T-helper 1 cell treated with Interleukin-12 subunit alpha and Interleukin-12 subunit beta and Interleukin-4 antibody, amounts not matched to agents 30 μg/mL and 1 μg/mL, for 36 hours (primary cell): ENCODE measurements at regions not wholly inside any gene's neighbourhood (a gene's known extent, or its start where the extent isn't known, plus 50 kb on each side); places are given as distances from the start of the nearest gene placed in this dataset.
A peak's percentile ranks its signal among the peaks of the same experiment; 100 is the strongest.
"Not testable (repeated sequence)": the region's sequence is repeated elsewhere in the genome, so short reads cannot be mapped to it uniquely, and the experiment has no call there.

ENCODE experiments used
- H3K27ac Mint-ChIP-seq: one replicate; pipeline ENCODE4 v1.8.0; 2021; ENCODE audit warnings: mild to moderate bottlenecking, mixed read lengths
- H3K27me3 Mint-ChIP-seq: one replicate; pipeline ENCODE4 v1.8.0; 2021; ENCODE audit warnings: low read depth, mixed read lengths
- H3K36me3 Mint-ChIP-seq: one replicate; pipeline ENCODE4 v1.8.0; 2021; ENCODE audit warnings: low read depth, mixed read lengths
- H3K4me1 Mint-ChIP-seq: one replicate; pipeline ENCODE4 v1.8.0; 2021; ENCODE audit warnings: low read depth, mixed read lengths
- H3K4me3 Mint-ChIP-seq: one replicate; pipeline ENCODE4 v1.8.0; 2021; ENCODE audit warnings: mild to moderate bottlenecking, moderate library complexity, mixed read lengths
- H3K9me3 Mint-ChIP-seq: one replicate; pipeline ENCODE4 v1.8.0; 2021; ENCODE audit warnings: mixed read lengths

- Mint-ChIP-seq H3K36me3 (no peaks in the 10 kb centered on the region), H3K27me3 (no peaks in the 10 kb centered on the region), H3K4me1 (no peaks in the 10 kb centered on the region), H3K27ac (no peak overlapping the region), H3K4me3 (no peak overlapping the region), H3K9me3 (peaks cover 44% of the 10 kb centered on the region)
These were observed 227.4 kb downstream of the RPAP3 start for GRCh38 chr12:47478426-47478825.

DNA sequence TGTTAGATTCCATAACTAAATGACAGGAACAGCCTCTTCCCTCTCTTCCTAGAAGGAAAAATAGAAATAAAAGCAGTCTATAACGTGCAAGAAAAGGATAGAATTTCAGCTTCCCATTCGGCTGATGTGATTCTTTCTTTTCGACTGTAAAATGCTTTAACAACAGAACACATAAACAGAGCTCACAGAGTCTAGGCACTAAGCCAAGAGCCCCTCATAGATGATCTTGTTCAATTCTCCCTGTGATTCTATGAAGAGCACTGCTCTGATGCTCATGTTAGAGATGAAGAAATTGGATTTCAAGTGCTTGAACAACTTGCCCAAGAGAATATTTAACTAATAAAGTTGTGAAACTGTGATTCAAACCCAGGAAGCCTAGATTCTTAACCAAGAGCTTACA, 232.7 kb downstream of the RPAP3 start:
- Mint-ChIP-seq H3K9me3 (peaks cover 41% of the 10 kb centered on the region), H3K36me3 (no peaks in the 10 kb centered on the region), H3K27ac (no peak overlapping the region), H3K4me3 (no peak overlapping the region), H3K27me3 (no peaks in the 10 kb centered on the region), H3K4me1 (no peaks in the 10 kb centered on the region)

- not testable (repeated sequence) for H3K27ac Mint-ChIP-seq, H3K4me3 Mint-ChIP-seq, H3K27me3 Mint-ChIP-seq, H3K4me1 Mint-ChIP-seq, H3K36me3 Mint-ChIP-seq
- H3K9me3 Mint-ChIP-seq = peaks cover 29% of the 10 kb centered on the region
These were observed 235.5 kb downstream of the RPAP3 start for GRCh38 chr12:47470349-47470748.

DNA sequence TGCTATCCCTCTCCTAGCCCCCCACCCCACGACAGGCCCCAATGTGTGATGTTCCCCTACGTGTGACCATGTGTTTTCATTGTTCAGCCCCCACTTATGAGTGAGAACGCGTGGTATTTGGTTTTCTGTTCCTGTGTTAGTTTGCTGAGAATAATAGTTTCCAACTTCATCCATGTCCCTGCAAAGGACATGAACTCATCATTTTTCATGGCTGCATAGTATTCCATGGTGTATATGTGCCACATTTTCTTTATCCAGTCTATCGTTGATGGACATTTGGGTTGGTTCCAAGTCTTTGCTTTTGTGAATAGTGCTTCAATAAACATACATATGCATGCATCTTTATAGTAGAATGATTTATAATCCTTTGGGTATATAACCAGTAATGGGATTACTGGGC, 241.9 kb downstream of the RPAP3 start:
- H3K4me1 Mint-ChIP-seq, H3K36me3 Mint-ChIP-seq, H3K27ac Mint-ChIP-seq, H3K27me3 Mint-ChIP-seq, H3K4me3 Mint-ChIP-seq: not testable (repeated sequence)
- H3K9me3 Mint-ChIP-seq = peaks cover 26% of the 10 kb centered on the region

- Mint-ChIP-seq H3K27me3 (peaks cover 3% of the 10 kb centered on the region), H3K36me3 (no peaks in the 10 kb centered on the region), H3K4me1 (no peaks in the 10 kb centered on the region), H3K9me3 (peaks cover 22% of the 10 kb centered on the region), H3K27ac (no peak overlapping the region), H3K4me3 (no peak overlapping the region)
These were observed 247.6 kb downstream of the RPAP3 start for GRCh38 chr12:47458279-47458678.

DNA sequence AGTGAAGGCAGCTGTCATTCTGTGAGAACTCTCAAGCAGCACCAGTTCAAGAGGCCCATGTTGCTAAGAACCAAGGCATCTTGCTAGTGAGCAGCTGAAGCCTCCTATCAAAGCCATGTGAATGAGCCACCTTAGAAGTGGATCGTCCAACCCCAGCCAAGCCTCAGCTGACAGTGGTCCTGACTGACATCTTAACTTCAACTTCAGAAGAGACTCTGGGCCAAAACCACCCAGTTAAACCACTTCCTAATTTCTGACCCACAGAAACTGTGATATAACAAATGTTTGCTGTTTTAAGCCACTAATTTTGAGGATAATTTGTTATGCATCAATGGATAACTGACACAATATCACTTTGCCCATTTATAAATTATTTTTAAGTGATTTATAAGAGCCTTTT, 256.0 kb downstream of the RPAP3 start:
- peaks cover 5% of the 10 kb centered on the region for H3K9me3 Mint-ChIP-seq
- no peaks in the 10 kb centered on the region for H3K36me3 Mint-ChIP-seq
- H3K4me1 Mint-ChIP-seq = no peaks in the 10 kb centered on the region
- peaks cover 8% of the 10 kb centered on the region for H3K27me3 Mint-ChIP-seq
- H3K4me3 Mint-ChIP-seq = no peak overlapping the region
- no peak overlapping the region for H3K27ac Mint-ChIP-seq

- H3K27ac Mint-ChIP-seq = no peak overlapping the region
- H3K4me3 Mint-ChIP-seq = no peak overlapping the region
- H3K27me3 Mint-ChIP-seq = no peaks in the 10 kb centered on the region
- H3K4me1 Mint-ChIP-seq = no peaks in the 10 kb centered on the region
- peaks cover 41% of the 10 kb centered on the region for H3K9me3 Mint-ChIP-seq
- H3K36me3 Mint-ChIP-seq = no peaks in the 10 kb centered on the region
These were observed 263.5 kb downstream of the RPAP3 start for GRCh38 chr12:47442310-47442709.

GRCh38 chr12:47441490-47441889, 264.3 kb downstream of the RPAP3 start:
- Mint-ChIP-seq H3K9me3 (peaks cover 41% of the 10 kb centered on the region), H3K4me3 (no peak overlapping the region), H3K27me3 (no peaks in the 10 kb centered on the region), H3K27ac (no peak overlapping the region), H3K36me3 (no peaks in the 10 kb centered on the region), H3K4me1 (no peaks in the 10 kb centered on the region)

DNA sequence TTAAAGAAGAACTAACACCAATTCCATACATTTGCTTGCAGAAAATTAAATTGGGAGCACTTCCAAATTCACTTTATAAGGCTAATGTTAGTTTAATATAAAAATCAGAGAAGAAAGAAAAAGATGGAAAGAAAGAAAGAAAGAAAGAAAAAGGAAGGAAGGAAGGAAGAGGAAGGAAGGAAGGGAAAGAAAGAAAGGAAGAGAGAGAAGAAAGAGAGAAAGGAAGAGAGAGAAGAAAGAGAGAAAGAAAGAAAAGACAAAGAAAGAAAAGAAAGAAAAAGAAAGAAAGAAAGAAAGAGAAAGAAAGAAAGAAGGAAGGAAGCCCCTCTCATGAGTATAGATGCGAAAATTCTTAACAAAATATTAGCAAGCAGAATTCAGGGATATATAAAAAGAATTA, 267.7 kb downstream of the RPAP3 start:
- no peak overlapping the region for H3K4me3 Mint-ChIP-seq
- peaks cover 38% of the 10 kb centered on the region for H3K9me3 Mint-ChIP-seq
- no peaks in the 10 kb centered on the region for H3K27me3 Mint-ChIP-seq

GRCh38 chr12:47437570-47437969, 268.3 kb downstream of the RPAP3 start:
- no peaks in the 10 kb centered on the region for H3K27me3 Mint-ChIP-seq
- H3K36me3 Mint-ChIP-seq = no peaks in the 10 kb centered on the region
- no peak overlapping the region for H3K27ac Mint-ChIP-seq
- no peak overlapping the region for H3K4me3 Mint-ChIP-seq
- H3K9me3 Mint-ChIP-seq = peaks cover 32% of the 10 kb centered on the region
- H3K4me1 Mint-ChIP-seq = no peaks in the 10 kb centered on the region

More for the DNA sequence above, 267.7 kb downstream of the RPAP3 start:
- Mint-ChIP-seq H3K27ac (no peak overlapping the region), H3K4me1 (no peaks in the 10 kb centered on the region), H3K36me3 (no peaks in the 10 kb centered on the region)

GRCh38 chr12:47433876-47434275, 272.0 kb downstream of the RPAP3 start:
- Mint-ChIP-seq H3K9me3 (peaks cover 19% of the 10 kb centered on the region), H3K27ac (no peak overlapping the region), H3K4me3 (no peak overlapping the region), H3K36me3 (no peaks in the 10 kb centered on the region), H3K27me3 (no peaks in the 10 kb centered on the region), H3K4me1 (no peaks in the 10 kb centered on the region)

DNA sequence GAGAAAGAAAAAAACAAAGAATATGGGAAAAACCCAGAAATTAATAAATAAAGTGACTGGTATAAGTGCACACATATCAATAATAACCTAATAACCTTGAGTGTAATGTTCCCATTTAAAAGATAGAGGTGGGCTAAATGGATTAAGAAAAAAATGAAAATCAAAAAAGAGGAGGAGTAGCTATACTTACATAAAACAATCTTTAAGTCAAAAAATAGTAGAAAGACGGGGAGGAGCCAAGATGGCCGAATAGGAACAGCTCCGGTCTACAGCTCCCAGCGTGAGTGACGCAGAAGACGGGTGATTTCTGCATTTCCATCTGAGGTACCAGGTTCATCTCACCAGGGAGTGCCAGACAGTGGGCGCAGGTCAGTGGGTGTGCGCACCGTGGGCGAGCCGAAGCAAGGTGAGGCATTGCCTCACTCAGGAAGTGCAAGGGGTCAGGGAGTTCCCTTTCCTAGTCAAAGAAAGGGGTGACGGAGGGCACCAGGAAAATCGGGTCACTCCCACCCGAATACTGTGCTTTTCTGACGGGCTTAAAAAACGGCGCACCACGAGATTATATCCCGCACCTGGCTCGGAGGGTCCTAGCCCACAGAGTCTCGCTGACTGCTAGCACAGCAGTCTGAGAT, 279.0 kb downstream of the RPAP3 start:
- peaks cover 25% of the 10 kb centered on the region for H3K9me3 Mint-ChIP-seq
- not testable (repeated sequence) for H3K27me3 Mint-ChIP-seq, H3K4me1 Mint-ChIP-seq, H3K36me3 Mint-ChIP-seq
- peak overlapping the region; percentile 77 for H3K4me3 Mint-ChIP-seq
- peak overlapping the region; percentile 84 for H3K27ac Mint-ChIP-seq

DNA sequence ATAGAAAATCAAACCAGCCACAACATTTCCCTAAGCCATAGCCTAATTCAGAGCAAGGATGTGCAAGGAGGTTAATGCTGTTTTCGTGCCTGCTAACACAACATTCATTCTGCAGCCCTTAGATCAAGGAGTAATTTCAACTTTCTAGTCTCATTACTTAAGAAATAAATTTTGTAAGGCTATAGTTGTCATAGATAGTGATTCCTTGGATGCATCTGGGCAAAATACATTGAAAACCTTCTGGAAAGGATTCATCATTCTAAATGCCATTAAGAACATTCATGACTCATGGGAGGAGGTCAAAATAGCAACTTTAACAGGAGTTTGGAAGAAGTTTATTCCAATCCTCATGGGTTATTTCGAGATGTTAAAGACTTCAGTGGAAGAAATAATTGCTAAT, 283.2 kb downstream of the RPAP3 start:
- Mint-ChIP-seq H3K4me1 (peaks cover 2% of the 10 kb centered on the region), H3K36me3 (peaks cover 1% of the 10 kb centered on the region), H3K27ac (no peak overlapping the region), H3K4me3 (no peak overlapping the region), H3K27me3 (no peaks in the 10 kb centered on the region), H3K9me3 (peaks cover 25% of the 10 kb centered on the region)

DNA sequence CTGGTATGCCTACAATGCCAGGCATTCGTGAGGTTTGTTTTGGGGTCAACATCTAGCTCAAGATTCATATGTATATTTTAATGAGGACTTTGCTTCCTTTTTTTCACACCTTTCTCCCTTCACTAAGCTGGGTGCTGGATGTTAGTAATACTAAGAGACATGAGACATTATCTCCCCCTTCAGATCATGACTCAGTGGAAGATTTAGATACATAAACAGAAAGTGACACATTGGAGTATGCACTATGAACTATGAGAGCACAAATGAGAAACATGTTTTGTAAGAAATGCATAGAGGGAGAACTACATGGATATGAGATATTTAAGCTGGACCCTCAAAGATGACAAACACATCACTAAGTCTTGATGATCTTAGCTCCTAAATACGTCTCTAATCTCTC, 286.3 kb downstream of the RPAP3 start:
- Mint-ChIP-seq H3K4me1 (peaks cover 2% of the 10 kb centered on the region), H3K9me3 (peaks cover 9% of the 10 kb centered on the region), H3K27me3 (no peaks in the 10 kb centered on the region), H3K36me3 (peaks cover 1% of the 10 kb centered on the region), H3K4me3 (no peak overlapping the region), H3K27ac (no peak overlapping the region)

DNA sequence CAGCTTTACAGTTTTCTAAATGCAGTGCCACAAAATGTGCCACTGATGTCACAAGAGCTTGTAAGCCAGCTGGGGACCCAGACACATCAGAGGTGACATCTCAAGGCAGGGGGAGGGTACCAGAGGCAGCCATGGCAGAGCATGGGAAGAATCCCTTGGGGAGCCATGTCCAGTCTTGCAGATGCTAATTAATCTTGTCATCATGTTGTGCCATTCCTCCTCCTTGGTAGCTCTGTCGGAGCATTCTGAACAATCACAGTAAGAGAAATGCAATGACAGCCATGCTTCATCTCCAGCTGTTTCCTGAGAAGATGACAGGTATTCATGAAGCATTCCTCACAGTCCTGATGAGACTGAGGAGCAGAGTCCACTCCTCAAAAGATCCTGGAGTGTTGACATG, 287.9 kb downstream of the RPAP3 start:
- H3K27me3 Mint-ChIP-seq = no peaks in the 10 kb centered on the region
- H3K9me3 Mint-ChIP-seq = peaks cover 5% of the 10 kb centered on the region
- peaks cover 3% of the 10 kb centered on the region for H3K4me1 Mint-ChIP-seq
- no peak overlapping the region for H3K27ac Mint-ChIP-seq
- H3K36me3 Mint-ChIP-seq = peaks cover 1% of the 10 kb centered on the region
- H3K4me3 Mint-ChIP-seq = no peak overlapping the region

DNA sequence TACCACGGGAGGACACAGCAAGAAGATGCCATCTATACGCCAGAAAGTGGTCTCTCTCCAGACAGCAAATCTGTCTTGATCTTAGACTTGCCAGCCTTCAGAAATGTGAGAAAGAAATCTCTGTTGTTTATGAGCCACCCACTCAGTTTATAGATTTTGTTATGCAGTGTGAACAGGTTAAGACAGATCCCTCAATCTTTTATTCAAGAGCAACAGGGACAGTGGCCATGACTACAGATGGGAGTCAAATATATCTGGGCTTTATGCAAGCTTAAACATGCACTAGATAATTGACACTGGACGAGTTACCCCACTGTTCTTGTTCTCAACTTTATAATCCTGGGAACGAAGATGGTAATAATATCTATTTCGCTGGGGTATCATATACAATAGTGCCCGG, 288.7 kb downstream of the RPAP3 start:
- no peaks in the 10 kb centered on the region for H3K9me3 Mint-ChIP-seq
- no peak overlapping the region for H3K4me3 Mint-ChIP-seq
- peaks cover 7% of the 10 kb centered on the region for H3K4me1 Mint-ChIP-seq
- no peaks in the 10 kb centered on the region for H3K27me3 Mint-ChIP-seq
- H3K27ac Mint-ChIP-seq = no peak overlapping the region
- H3K36me3 Mint-ChIP-seq = no peaks in the 10 kb centered on the region
